IMR-90 (cell line): ENCODE measurements at regions not wholly inside any gene's neighbourhood (a gene's known extent, or its start where the extent isn't known, plus 50 kb on each side); places are given as distances from the start of the nearest gene placed in this dataset.

Experiments
- ATAC-seq: fragments of 200-7000 bp; cut with Tn5 transposase; 2 replicates; pipeline ENCODE4 v1.9.1; 2020; ENCODE audit warnings: low read depth, mild to moderate bottlenecking, moderate library complexity
- BruUV-seq: library from RNA; stranded (reverse); fragments of 400-500 nt; replicated peaks from 2 replicates; lab custom pipeline; 2021; lab: Mats Ljungman, UMichigan
- CTCF ChIA-PET: fragments of 300-600 bp; formaldehyde crosslinking; extraction: SDS; loops from one replicate; lab custom pipeline; 2021; ENCODE audit warnings: antibody characterized with exemption; lab: Yijun Ruan, JAX
- POLR2A ChIA-PET: fragments of 300-600 bp; sonication (Branson Sonifier 250); formaldehyde crosslinking; loops from one replicate; lab custom pipeline; 2022; ENCODE audit warnings: antibody characterized with exemption; ENCODE audit not compliant: unreplicated experiment; lab: Charles Lee
- DNase-seq: peaks from one replicate; pipeline ENCODE4 v3.0.0; 2013
- H2AFZ ChIP-seq: replicated peaks from 2 replicates; pipeline ENCODE3; 2013; ENCODE audit warnings: low read length, mild to moderate bottlenecking; ENCODE audit not compliant: poor library complexity
- H2AK5ac ChIP-seq: 2 replicates; pipeline ENCODE4 v1.6.1; 2013; ENCODE audit warnings: low read depth, low read length, inconsistent platforms
- H2AK9ac ChIP-seq: replicated peaks from 2 replicates; pipeline ENCODE3; 2013; ENCODE audit warnings: mild to moderate bottlenecking, low read depth, low read length, moderate library complexity; ENCODE audit not compliant: poor library complexity
- H2BK120ac ChIP-seq: 2 replicates; pipeline ENCODE4 v1.6.1; 2013; ENCODE audit warnings: low read depth, low read length, inconsistent platforms
- H2BK15ac ChIP-seq: 3 replicates; pipeline ENCODE4 v1.6.1; 2013; ENCODE audit warnings: low read depth, low read length, inconsistent platforms
- H2BK20ac ChIP-seq: 2 replicates; pipeline ENCODE4 v1.6.1; 2013; ENCODE audit warnings: low read depth, mild to moderate bottlenecking, inconsistent platforms, low read length, moderate library complexity
- H2BK5ac ChIP-seq: 2 replicates; pipeline ENCODE4 v1.6.1; 2013; ENCODE audit warnings: mild to moderate bottlenecking, low read depth, low read length, inconsistent platforms; ENCODE audit not compliant: poor library complexity, severe bottlenecking
- H3K14ac ChIP-seq: replicated peaks from 2 replicates; pipeline ENCODE4 v1.6.1; 2013; ENCODE audit warnings: low read depth, low read length, inconsistent platforms
- H3K18ac ChIP-seq: 2 replicates; pipeline ENCODE4 v1.6.1; 2013; ENCODE audit warnings: low read depth, low read length, control low read depth
- H3K23ac ChIP-seq: 2 replicates; pipeline ENCODE4 v1.6.1; 2013; ENCODE audit warnings: low read depth, low read length, inconsistent platforms
- H3K27ac ChIP-seq: 2 replicates; pipeline ENCODE4 v1.5.1; 2013; ENCODE audit warnings: mild to moderate bottlenecking, control low read depth, low read length; ENCODE audit not compliant: insufficient read depth
- H3K27me3 ChIP-seq: 2 replicates; pipeline ENCODE4 v1.6.1; 2013; ENCODE audit warnings: low read length; ENCODE audit not compliant: control insufficient read depth, insufficient read depth
- H3K36me3 ChIP-seq: 2 replicates; pipeline ENCODE4 v1.6.1; 2013; ENCODE audit warnings: low read length, mixed read lengths; ENCODE audit not compliant: control insufficient read depth, insufficient read depth
- H3K4ac ChIP-seq: 2 replicates; pipeline ENCODE4 v1.6.1; 2013; ENCODE audit warnings: low read depth, low read length, inconsistent platforms
- H3K4me1 ChIP-seq: 2 replicates; pipeline ENCODE4 v1.6.1; 2013; ENCODE audit warnings: low read length, mixed read lengths; ENCODE audit not compliant: control insufficient read depth, insufficient read depth
- H3K4me2 ChIP-seq: 2 replicates; pipeline ENCODE4 v1.6.1; 2013; ENCODE audit warnings: low read depth, mild to moderate bottlenecking, control low read depth, low read length, moderate library complexity
- H3K4me3 ChIP-seq: 2 replicates; pipeline ENCODE4 v1.5.1; 2013; ENCODE audit warnings: low read depth, mild to moderate bottlenecking, control low read depth, low read length, moderate library complexity; ENCODE audit not compliant: insufficient read depth
- H3K56ac ChIP-seq: 2 replicates; pipeline ENCODE4 v1.6.1; 2013; ENCODE audit warnings: low read length, inconsistent platforms; ENCODE audit not compliant: insufficient read depth; ENCODE audit errors: extremely low read depth
- H3K79me1 ChIP-seq, 2 experiments: 2 replicates each; pipeline ENCODE4 v1.6.1; 2013; ENCODE audit warnings: low read length in 2 of 2, inconsistent platforms in 1 of 2, low read depth in 1 of 2
- H3K9ac ChIP-seq: 2 replicates; pipeline ENCODE4 v1.6.1; 2013; ENCODE audit warnings: low read depth, low read length, control low read depth
- H3K9me1 ChIP-seq: 2 replicates; pipeline ENCODE4 v1.6.1; 2013; ENCODE audit warnings: low read length, inconsistent platforms; ENCODE audit not compliant: insufficient read depth
- H3K9me3 ChIP-seq: 2 replicates; pipeline ENCODE4 v1.6.1; 2013; ENCODE audit warnings: low read length; ENCODE audit not compliant: control insufficient read depth, insufficient read depth
- H4K20me1 ChIP-seq: 2 replicates; pipeline ENCODE4 v1.6.1; 2013; ENCODE audit warnings: low read length, inconsistent platforms; ENCODE audit not compliant: insufficient read depth
- H4K5ac ChIP-seq: 2 replicates; pipeline ENCODE4 v1.6.1; 2013; ENCODE audit warnings: mild to moderate bottlenecking, low read depth, low read length, control low read depth
- H4K8ac ChIP-seq, 2 experiments: 2 replicates each; pipeline ENCODE4 v1.6.1; 2013; ENCODE audit warnings: low read depth in 2 of 2, low read length in 2 of 2, control low read depth in 1 of 2, inconsistent platforms in 1 of 2
- H4K91ac ChIP-seq: 2 replicates; pipeline ENCODE4 v1.6.1; 2013; ENCODE audit warnings: low read depth, low read length, inconsistent platforms; ENCODE audit not compliant: insufficient read depth
- CTCF ChIP-seq: conservative IDR thresholded peaks from 2 replicates; pipeline ENCODE4 v1.5.1; 2012; ENCODE audit warnings: mild to moderate bottlenecking, low read depth, low read length, improper control_type of control experiment
- ELK1 ChIP-seq: fragments of 150-350 bp; IDR thresholded peaks from 2 replicates; pipeline ENCODE4 v1.6.1; 2016; ENCODE audit warnings: low read depth, mild to moderate bottlenecking, low read length, moderate library complexity, borderline replicate concordance
- RAD21 ChIP-seq: IDR thresholded peaks from 2 replicates; pipeline ENCODE4 v1.6.1; 2012; ENCODE audit warnings: low read length, improper control_type of control experiment
- SMC3 ChIP-seq: fragments of 150-350 bp; IDR thresholded peaks from 2 replicates; pipeline ENCODE4 v1.6.1; 2016; ENCODE audit warnings: low read depth, mild to moderate bottlenecking, antibody characterized with exemption, low read length, moderate library complexity
- WGBS, 2 experiments: methylation state at CpG; one replicate each; pipeline versions ENCODE4 v1.1.5 to v1.1.7; 2013; ENCODE audit warnings: missing lambda C conversion rate in 2 of 2; ENCODE audit not compliant: insufficient read length in 1 of 2; ENCODE audit errors: extremely low coverage in 2 of 2; 5-methylcytosine and 5-hydroxymethylcytosine counted together
- dilution Hi-C: fragments of 300-500 bp; cut with HindIII; formaldehyde crosslinking; loops from one replicate; pipeline ENCODE4 v1.14.3; 2018; ENCODE audit warnings: low sequenced_read_pairs; ENCODE audit not compliant: unreplicated experiment
- in situ Hi-C: fragments of 300-500 bp; cut with MboI; formaldehyde crosslinking; loops from 3 replicates; pipeline ENCODE4 v1.14.3; 2019; ENCODE audit warnings: low sequenced_read_pairs, inconsistent platforms, mixed read lengths
- intact Hi-C: fragments of 100-400 bp; cut with micrococcal nuclease; formaldehyde crosslinking; loops from 2 replicates; pipeline ENCODE4 v1.10.0; 2022

GRCh38 chr1:188782220-188782841, 1695.3 kb downstream of the BRINP3 start:
- Histone ChIP-seq H3K9ac (no peak overlapping the region), H3K4me1 (no peaks in the 10 kb centered on the region), H3K79me1 (no peaks in the 10 kb centered on the region), H3K27me3 (no peaks in the 10 kb centered on the region), H2BK120ac (no peak overlapping the region), H4K20me1 (no peaks in the 10 kb centered on the region), H3K36me3 (no peaks in the 10 kb centered on the region), H3K4me3 (no peak overlapping the region), H2AFZ (peak overlapping the region; percentile 49), H4K5ac (no peak overlapping the region), H3K9me3 (no peaks in the 10 kb centered on the region), H3K27ac (no peak overlapping the region), H4K91ac (peak overlapping the region; percentile 32; the same call in 1 of the 2 replicates), H2AK9ac (peak overlapping the region; percentile 50), H2BK5ac (no peak overlapping the region), H3K9me1 (no peaks in the 10 kb centered on the region), H2BK15ac (no peak overlapping the region), H3K4ac (no peak overlapping the region), H3K56ac (no peak overlapping the region), H4K8ac (no peak overlapping the region), H3K4me2 (no peak overlapping the region), H2AK5ac (no peak overlapping the region), H3K14ac (no peak overlapping the region), H3K23ac (no peak overlapping the region), H2BK20ac (no peak overlapping the region), H3K18ac (no peak overlapping the region)
- peak; percentile 52 for TF ChIP-seq CTCF
- TF ChIP-seq RAD21, result peak; percentile 58
- TF ChIP-seq ELK1, result no peak
- TF ChIP-seq SMC3, result peak; percentile 62
- intact Hi-C loops, result loop anchor here (5.0 kb wide), 1 partner anchor 1655 kb away; no protein-coding TSS in a partner anchor
- DNase-seq, result peak; percentile 51
- ChIA-PET POLR2A (no interaction called here), CTCF (interaction anchor here (0.6 to 1.6 kb wide), 7 partner anchors 10 to 1727 kb away, joined by 3 to 11 read pairs (median 3); no protein-coding TSS in a partner anchor)
- WGBS, 2 experiments, result no CpG with 5 or more reads among the region's 6 CpGs
- dilution Hi-C loops, result no loop called here
- ATAC-seq, result peak; percentile 84
- in situ Hi-C loops, result no loop called here
- no TSS peak for BruUV-seq
